ENCODE measurements at regions not wholly inside any gene's neighbourhood (a gene's known extent, or its start where the extent isn't known, plus 50 kb on each side); places are given as distances from the start of the nearest gene placed in this dataset.
"Not testable (repeated sequence)": the region's sequence is repeated elsewhere in the genome, so short reads cannot be mapped to it uniquely, and the experiment has no call there.

DNA sequence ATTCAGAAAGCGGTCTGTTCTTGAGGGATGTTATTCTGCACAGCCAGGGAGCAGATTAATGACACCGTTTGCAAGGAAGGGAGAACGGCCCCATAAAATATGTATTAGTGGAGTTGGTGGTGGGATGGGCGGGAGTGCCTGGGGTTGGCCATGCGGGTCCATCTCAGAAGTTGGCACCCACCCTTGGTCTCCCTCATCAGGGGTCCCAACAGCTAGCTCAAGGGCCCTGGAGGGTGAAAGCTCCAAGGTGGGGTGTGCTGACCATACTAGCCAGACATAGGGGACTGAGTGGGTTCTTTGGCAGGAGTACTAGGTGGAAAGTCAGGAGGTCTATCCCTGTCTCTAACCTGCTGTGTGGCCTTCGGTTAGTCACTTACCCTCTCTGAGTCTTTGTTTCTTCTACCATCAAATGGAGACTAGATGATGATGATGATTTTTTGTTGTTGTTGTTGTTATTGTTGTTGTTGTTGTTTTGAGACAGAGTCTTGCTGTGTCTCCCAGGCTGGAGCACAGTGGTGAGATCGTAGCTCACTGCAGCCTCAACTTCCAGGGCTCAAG is 83.2 kb upstream of the BRD7 start:
- H4K20me1 ChIP-seq (ENCODE audit: insufficient read depth, low read depth, low read length), result no peaks in the 10 kb centered on the region
- H3K79me2 ChIP-seq (ENCODE audit: low read length), result no peaks in the 10 kb centered on the region
- no peak overlapping the region for H3K27ac ChIP-seq (ENCODE audit: low read length)
- H3K4me2 ChIP-seq (ENCODE audit: low read depth, low read length, poor library complexity, severe bottlenecking), result no peak overlapping the region
- no peaks in the 10 kb centered on the region for H3K9me2 ChIP-seq (replicated peaks; ENCODE audit: insufficient read depth, low read length)
- no peak overlapping the region for H3K4me3 ChIP-seq (ENCODE audit: low read length)
- H3K9me3 ChIP-seq (ENCODE audit: low read length), result no peaks in the 10 kb centered on the region
- DNase-seq, result no peak
- no peaks in the 10 kb centered on the region for H3K4me1 ChIP-seq (ENCODE audit: low read length)
- H3K9ac ChIP-seq (ENCODE audit: low read length), result no peak overlapping the region
- no peaks in the 10 kb centered on the region for H3K36me3 ChIP-seq (ENCODE audit: insufficient read depth, low read length)
- no peak overlapping the region for H2AFZ ChIP-seq (ENCODE audit: low read length)
- H3K27me3 ChIP-seq (ENCODE audit: low read length), result no peaks in the 10 kb centered on the region

DNA sequence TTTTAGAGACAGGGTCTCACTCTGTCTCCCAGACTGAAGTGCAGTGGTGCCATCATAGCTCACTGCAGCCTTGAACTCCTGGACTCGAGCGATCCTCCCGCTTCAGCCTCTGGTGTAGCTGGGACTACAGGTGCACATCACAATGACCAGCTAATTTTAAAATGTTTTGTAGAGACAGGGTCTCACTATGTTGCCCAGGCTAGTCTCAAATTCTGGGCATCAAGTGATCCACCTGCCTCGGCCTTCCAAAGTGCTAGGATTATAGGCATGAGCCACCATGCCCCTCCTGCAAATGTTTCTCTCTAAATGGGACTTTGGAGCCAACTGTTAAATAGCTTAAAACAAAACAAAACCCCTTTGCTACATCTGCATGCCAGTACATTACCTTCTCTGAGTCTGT is 82.2 kb upstream of the BRD7 start:
- no peaks in the 10 kb centered on the region for H3K36me3 ChIP-seq (ENCODE audit: insufficient read depth, low read length)
- H3K4me3 ChIP-seq (ENCODE audit: low read length), result no peak overlapping the region
- H4K20me1 ChIP-seq (ENCODE audit: insufficient read depth, low read depth, low read length), result no peaks in the 10 kb centered on the region
- no peaks in the 10 kb centered on the region for H3K4me1 ChIP-seq (ENCODE audit: low read length)
- no peak overlapping the region for H3K4me2 ChIP-seq (ENCODE audit: low read depth, low read length, poor library complexity, severe bottlenecking)
- H3K9me3 ChIP-seq (ENCODE audit: low read length), result no peaks in the 10 kb centered on the region
- no peaks in the 10 kb centered on the region for H3K79me2 ChIP-seq (ENCODE audit: low read length)
- no peak overlapping the region for H3K9ac ChIP-seq (ENCODE audit: low read length)
- DNase-seq, result no peak
- no peak overlapping the region for H2AFZ ChIP-seq (ENCODE audit: low read length)
- no peaks in the 10 kb centered on the region for H3K9me2 ChIP-seq (replicated peaks; ENCODE audit: insufficient read depth, low read length)
- no peaks in the 10 kb centered on the region for H3K27me3 ChIP-seq (ENCODE audit: low read length)
- no peak overlapping the region for H3K27ac ChIP-seq (ENCODE audit: low read length)

DNA sequence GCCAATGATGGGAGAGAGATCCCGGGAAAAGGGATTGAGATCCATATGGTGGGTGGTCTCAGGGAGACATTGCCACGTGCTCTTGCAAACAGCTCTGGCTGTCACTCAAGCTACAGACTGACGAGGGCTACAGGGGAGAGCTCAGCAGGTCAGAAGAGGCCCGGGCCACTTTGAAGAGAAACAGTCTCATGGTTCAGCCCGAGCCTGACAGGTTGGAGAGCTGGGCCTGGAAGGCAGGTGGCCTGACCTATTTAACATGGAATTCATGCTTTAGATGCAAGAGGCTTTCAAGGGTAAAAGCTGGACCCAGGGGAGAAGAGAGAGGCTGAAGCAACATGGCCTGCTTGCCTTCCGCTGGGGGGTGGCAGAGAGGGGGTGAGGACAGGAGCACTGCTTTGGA is 81.0 kb upstream of the BRD7 start:
- H3K9ac ChIP-seq (ENCODE audit: low read length), result no peak overlapping the region
- H3K79me2 ChIP-seq (ENCODE audit: low read length), result no peaks in the 10 kb centered on the region
- no peaks in the 10 kb centered on the region for H3K9me3 ChIP-seq (ENCODE audit: low read length)
- DNase-seq, result no peak
- no peak overlapping the region for H3K27ac ChIP-seq (ENCODE audit: low read length)
- no peaks in the 10 kb centered on the region for H3K36me3 ChIP-seq (ENCODE audit: insufficient read depth, low read length)
- no peak overlapping the region for H3K4me3 ChIP-seq (ENCODE audit: low read length)
- H4K20me1 ChIP-seq (ENCODE audit: insufficient read depth, low read depth, low read length), result no peaks in the 10 kb centered on the region
- no peaks in the 10 kb centered on the region for H3K27me3 ChIP-seq (ENCODE audit: low read length)
- H3K4me1 ChIP-seq (ENCODE audit: low read length), result no peaks in the 10 kb centered on the region
- H3K4me2 ChIP-seq (ENCODE audit: low read depth, low read length, poor library complexity, severe bottlenecking), result no peak overlapping the region
- H2AFZ ChIP-seq (ENCODE audit: low read length), result no peak overlapping the region
- no peaks in the 10 kb centered on the region for H3K9me2 ChIP-seq (replicated peaks; ENCODE audit: insufficient read depth, low read length)

DNA sequence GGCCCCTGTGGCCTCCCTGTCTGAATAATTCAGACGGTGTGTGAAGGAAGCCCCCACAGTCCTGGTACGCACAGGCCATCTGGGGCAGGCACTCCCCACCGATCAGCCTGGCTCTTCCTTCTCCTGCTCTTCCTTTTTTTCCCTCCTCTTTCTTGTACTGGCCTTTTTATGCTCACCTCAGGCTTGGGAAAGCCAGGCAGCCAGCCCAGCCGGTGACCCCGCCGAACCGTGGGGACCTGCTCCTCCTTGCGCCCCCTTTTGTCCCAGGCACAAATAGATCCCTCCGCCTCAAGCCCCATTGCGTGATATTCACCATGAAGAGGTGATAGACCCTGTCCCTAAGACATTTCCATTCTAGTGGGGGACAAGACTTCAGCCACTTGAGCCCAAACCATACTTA is 80.2 kb upstream of the BRD7 start:
- Histone ChIP-seq H3K27me3 (ENCODE audit: low read length) (no peaks in the 10 kb centered on the region), H2AFZ (ENCODE audit: low read length) (no peak overlapping the region), H3K79me2 (ENCODE audit: low read length) (no peaks in the 10 kb centered on the region), H3K9ac (ENCODE audit: low read length) (no peak overlapping the region), H4K20me1 (ENCODE audit: insufficient read depth, low read depth, low read length) (no peaks in the 10 kb centered on the region), H3K9me2 (replicated peaks; ENCODE audit: insufficient read depth, low read length) (no peaks in the 10 kb centered on the region), H3K4me2 (ENCODE audit: low read depth, low read length, poor library complexity, severe bottlenecking) (no peak overlapping the region), H3K4me1 (ENCODE audit: low read length) (no peaks in the 10 kb centered on the region), H3K27ac (ENCODE audit: low read length) (no peak overlapping the region), H3K36me3 (ENCODE audit: insufficient read depth, low read length) (no peaks in the 10 kb centered on the region), H3K4me3 (ENCODE audit: low read length) (no peak overlapping the region), H3K9me3 (ENCODE audit: low read length) (no peaks in the 10 kb centered on the region)
- no peak for DNase-seq

DNA sequence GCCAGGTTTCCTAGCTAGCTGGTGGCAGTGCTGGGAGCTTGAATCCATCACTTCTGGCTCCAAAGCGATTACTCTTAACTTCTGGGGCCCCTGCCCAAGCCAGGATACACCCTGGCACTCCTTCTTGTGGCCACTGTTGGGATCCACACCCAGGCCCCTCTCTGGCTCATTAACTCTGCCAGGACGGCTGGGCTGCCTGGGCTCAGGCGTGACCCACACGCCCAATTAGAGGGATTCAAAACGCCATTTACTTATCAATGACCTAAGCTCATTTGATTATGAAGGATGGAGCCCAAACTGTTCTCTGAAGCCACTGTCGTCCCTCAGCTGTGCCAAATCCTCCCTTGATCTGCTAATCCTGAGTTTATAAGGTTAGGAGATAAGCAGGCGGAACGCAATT is 79.7 kb upstream of the BRD7 start:
- Histone ChIP-seq H3K9me3 (ENCODE audit: low read length) (no peaks in the 10 kb centered on the region), H3K4me1 (ENCODE audit: low read length) (no peaks in the 10 kb centered on the region), H3K79me2 (ENCODE audit: low read length) (no peaks in the 10 kb centered on the region), H3K27me3 (ENCODE audit: low read length) (no peaks in the 10 kb centered on the region), H4K20me1 (ENCODE audit: insufficient read depth, low read depth, low read length) (no peaks in the 10 kb centered on the region), H3K36me3 (ENCODE audit: insufficient read depth, low read length) (no peaks in the 10 kb centered on the region), H3K4me2 (ENCODE audit: low read depth, low read length, poor library complexity, severe bottlenecking) (no peak overlapping the region), H3K27ac (ENCODE audit: low read length) (no peak overlapping the region), H3K9ac (ENCODE audit: low read length) (no peak overlapping the region), H2AFZ (ENCODE audit: low read length) (no peak overlapping the region), H3K4me3 (ENCODE audit: low read length) (no peak overlapping the region), H3K9me2 (replicated peaks; ENCODE audit: insufficient read depth, low read length) (no peaks in the 10 kb centered on the region)
- no peak for DNase-seq

DNA sequence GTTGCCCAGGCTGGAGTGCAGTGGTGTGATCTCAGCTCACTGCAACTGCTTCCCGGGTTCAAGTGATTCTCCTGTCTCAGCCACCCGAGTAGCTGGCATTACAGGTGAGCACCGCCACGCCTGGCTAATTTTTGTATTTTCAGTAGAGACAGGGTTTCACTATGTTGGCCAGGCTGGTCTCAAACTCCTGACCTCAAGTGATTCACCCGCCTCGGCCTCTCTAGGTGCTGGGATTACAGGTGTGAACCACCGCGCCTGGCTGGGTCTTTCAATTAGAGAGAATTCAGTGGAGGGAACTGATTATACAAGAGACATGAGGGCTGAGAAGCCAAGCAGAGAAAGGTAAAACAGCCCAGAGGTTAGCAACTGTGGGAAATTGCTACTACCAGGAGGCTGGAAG is 78.6 kb upstream of the BRD7 start:
- not testable (repeated sequence) for H3K27me3 ChIP-seq (ENCODE audit: low read length); H3K4me2 ChIP-seq (ENCODE audit: low read depth, low read length, poor library complexity, severe bottlenecking)

DNA sequence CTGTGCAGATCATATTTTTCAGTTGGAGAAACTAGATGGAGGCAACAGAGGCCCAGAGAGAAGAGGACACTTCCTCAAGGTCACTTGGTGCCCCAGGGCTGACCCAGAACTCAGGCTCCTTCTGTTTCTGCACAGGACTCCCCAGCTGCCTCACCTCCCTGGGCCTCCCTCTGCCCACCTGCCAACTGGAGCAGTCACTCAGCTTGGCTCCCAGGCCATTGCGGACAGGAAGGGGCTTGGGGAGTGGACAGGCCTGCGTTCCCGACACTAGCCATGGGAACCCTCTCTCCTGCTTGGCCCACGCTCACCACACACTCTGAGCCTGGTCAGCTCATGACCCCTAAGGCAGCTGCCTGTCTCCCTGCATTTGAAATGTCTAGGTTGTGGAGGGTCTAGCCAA is 78.1 kb upstream of the BRD7 start:
- no peak overlapping the region for H3K4me3 ChIP-seq (ENCODE audit: low read length)
- no peak overlapping the region for H3K9ac ChIP-seq (ENCODE audit: low read length)
- H3K27me3 ChIP-seq (ENCODE audit: low read length), result no peaks in the 10 kb centered on the region
- no peak overlapping the region for H2AFZ ChIP-seq (ENCODE audit: low read length)
- no peaks in the 10 kb centered on the region; the same call in 1 of the 2 replicates for H3K9me3 ChIP-seq (ENCODE audit: low read length)
- no peak overlapping the region for H3K27ac ChIP-seq (ENCODE audit: low read length)
- H3K4me2 ChIP-seq (ENCODE audit: low read depth, low read length, poor library complexity, severe bottlenecking), result no peak overlapping the region
- H3K9me2 ChIP-seq (replicated peaks; ENCODE audit: insufficient read depth, low read length), result no peaks in the 10 kb centered on the region
- no peak for DNase-seq
- no peaks in the 10 kb centered on the region for H3K4me1 ChIP-seq (ENCODE audit: low read length)
- H3K79me2 ChIP-seq (ENCODE audit: low read length), result no peaks in the 10 kb centered on the region
- no peaks in the 10 kb centered on the region for H4K20me1 ChIP-seq (ENCODE audit: insufficient read depth, low read depth, low read length)
- H3K36me3 ChIP-seq (ENCODE audit: insufficient read depth, low read length), result no peaks in the 10 kb centered on the region

More for the DNA sequence above, 78.6 kb upstream of the BRD7 start:
- H3K27ac ChIP-seq (ENCODE audit: low read length); H3K9ac ChIP-seq (ENCODE audit: low read length); DNase-seq; H3K4me1 ChIP-seq (ENCODE audit: low read length); H4K20me1 ChIP-seq (ENCODE audit: insufficient read depth, low read depth, low read length); H3K9me3 ChIP-seq (ENCODE audit: low read length); H3K79me2 ChIP-seq (ENCODE audit: low read length); H3K4me3 ChIP-seq (ENCODE audit: low read length); H3K36me3 ChIP-seq (ENCODE audit: insufficient read depth, low read length); H3K9me2 ChIP-seq (replicated peaks; ENCODE audit: insufficient read depth, low read length); H2AFZ ChIP-seq (ENCODE audit: low read length): not testable (repeated sequence)

DNA sequence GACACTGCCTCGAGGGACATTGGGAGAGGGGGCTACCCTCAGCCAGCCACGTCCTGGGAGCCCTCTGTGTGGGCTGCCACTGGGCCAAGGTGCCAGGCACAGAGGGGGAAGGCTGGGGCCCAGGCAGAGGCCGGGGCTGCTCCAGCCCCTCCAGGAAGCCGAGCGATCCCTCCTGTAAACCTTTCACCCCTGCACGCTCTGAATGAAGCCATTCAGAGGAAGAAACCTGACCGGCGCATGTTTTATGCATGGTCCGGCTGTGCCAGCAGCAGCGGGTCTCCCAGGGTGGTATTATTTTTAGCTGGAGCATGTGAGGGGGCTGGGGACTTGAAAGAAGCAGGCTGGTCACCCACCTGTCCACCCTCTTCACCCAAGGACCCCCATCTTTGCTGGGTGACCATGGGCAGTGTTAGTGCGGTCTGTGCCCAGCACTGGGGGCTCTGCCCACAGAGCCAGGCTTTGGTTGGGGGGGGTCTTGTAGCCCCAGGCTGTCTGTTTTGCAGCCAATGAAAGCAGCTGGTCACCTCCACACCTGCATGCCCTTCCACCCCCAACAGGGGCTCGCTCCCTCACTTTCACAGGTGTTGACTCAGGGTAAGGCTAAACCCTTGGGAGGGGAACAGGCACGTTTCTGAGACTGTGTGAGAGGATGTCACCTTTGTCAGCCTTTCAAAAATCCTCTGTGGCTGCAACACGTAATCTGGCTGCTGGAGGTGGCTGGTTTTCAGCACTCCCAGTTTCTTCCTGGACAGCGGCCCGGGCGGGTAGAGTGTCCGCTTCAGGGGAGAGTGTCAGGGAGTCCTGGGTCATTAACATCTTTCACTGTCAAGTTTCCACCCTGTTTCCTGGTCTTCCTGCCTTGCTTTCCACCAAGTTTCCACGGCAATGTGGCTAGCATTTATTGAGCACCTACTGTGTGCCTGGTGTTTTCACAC is 77.1 kb upstream of the BRD7 start:
- DNase-seq, result no peak
- no peaks in the 10 kb centered on the region for H4K20me1 ChIP-seq (ENCODE audit: insufficient read depth, low read depth, low read length)
- no peaks in the 10 kb centered on the region for H3K9me2 ChIP-seq (replicated peaks; ENCODE audit: insufficient read depth, low read length)
- no peak overlapping the region for H3K4me3 ChIP-seq (ENCODE audit: low read length)
- no peaks in the 10 kb centered on the region for H3K79me2 ChIP-seq (ENCODE audit: low read length)
- no peak overlapping the region for H3K4me2 ChIP-seq (ENCODE audit: low read depth, low read length, poor library complexity, severe bottlenecking)
- H3K9me3 ChIP-seq (ENCODE audit: low read length), result no peaks in the 10 kb centered on the region; the same call in 1 of the 2 replicates
- H3K4me1 ChIP-seq (ENCODE audit: low read length), result no peaks in the 10 kb centered on the region
- H3K27ac ChIP-seq (ENCODE audit: low read length), result no peak overlapping the region
- H2AFZ ChIP-seq (ENCODE audit: low read length), result no peak overlapping the region
- H3K36me3 ChIP-seq (ENCODE audit: insufficient read depth, low read length), result no peaks in the 10 kb centered on the region
- no peaks in the 10 kb centered on the region for H3K27me3 ChIP-seq (ENCODE audit: low read length)
- no peak overlapping the region for H3K9ac ChIP-seq (ENCODE audit: low read length)

All from Karpas-422 (cell line).